HFF-Myc (cell line): ENCODE measurements at regions not wholly inside any gene's neighbourhood (a gene's known extent, or its start where the extent isn't known, plus 50 kb on each side); places are given as distances from the start of the nearest gene placed in this dataset.

Experiments used
- DNase-seq: peaks from one replicate; pipeline ENCODE4 v3.0.0-alpha.2; 2011; ENCODE audit warnings: low read depth; ENCODE audit errors: extremely low read depth
- H3K4me3 ChIP-seq: replicated peaks from 2 replicates; pipeline ENCODE4 v1.5.1; 2011; ENCODE audit warnings: low read depth, mild to moderate bottlenecking, control low read depth, low read length
- TF ChIP-seq, protein P1 (sequence below): IDR thresholded peaks from 2 replicates; pipeline ENCODE4 v1.5.1; 2012; ENCODE audit warnings: mild to moderate bottlenecking, low read depth, low read length, control low read depth; ENCODE audit errors: missing control alignments

DNA sequence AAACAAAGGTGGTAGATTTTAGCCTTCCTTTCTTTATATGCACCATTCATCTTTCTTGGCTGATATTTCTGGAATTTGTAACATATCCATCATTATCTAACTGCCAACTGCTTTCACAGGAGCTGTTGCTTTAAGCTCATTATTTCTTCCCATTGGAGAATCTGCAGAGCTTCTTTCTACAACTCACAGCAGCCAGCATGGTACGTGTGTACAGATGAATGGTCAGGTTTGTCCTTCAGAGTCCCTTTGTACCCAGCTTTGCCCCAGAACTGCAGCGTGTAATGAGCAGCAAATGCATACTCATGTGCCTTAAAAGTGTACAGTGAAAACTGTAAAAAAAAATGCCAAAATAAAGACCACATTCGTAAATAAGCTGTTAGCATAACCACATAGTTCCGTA lies 260.9 kb downstream of the FIGN start:
- no peak overlapping the region for H3K4me3 ChIP-seq
- TF ChIP-seq, protein P1, sequence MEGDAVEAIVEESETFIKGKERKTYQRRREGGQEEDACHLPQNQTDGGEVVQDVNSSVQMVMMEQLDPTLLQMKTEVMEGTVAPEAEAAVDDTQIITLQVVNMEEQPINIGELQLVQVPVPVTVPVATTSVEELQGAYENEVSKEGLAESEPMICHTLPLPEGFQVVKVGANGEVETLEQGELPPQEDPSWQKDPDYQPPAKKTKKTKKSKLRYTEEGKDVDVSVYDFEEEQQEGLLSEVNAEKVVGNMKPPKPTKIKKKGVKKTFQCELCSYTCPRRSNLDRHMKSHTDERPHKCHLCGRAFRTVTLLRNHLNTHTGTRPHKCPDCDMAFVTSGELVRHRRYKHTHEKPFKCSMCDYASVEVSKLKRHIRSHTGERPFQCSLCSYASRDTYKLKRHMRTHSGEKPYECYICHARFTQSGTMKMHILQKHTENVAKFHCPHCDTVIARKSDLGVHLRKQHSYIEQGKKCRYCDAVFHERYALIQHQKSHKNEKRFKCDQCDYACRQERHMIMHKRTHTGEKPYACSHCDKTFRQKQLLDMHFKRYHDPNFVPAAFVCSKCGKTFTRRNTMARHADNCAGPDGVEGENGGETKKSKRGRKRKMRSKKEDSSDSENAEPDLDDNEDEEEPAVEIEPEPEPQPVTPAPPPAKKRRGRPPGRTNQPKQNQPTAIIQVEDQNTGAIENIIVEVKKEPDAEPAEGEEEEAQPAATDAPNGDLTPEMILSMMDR, result no peak
- DNase-seq, result no peak

DNA sequence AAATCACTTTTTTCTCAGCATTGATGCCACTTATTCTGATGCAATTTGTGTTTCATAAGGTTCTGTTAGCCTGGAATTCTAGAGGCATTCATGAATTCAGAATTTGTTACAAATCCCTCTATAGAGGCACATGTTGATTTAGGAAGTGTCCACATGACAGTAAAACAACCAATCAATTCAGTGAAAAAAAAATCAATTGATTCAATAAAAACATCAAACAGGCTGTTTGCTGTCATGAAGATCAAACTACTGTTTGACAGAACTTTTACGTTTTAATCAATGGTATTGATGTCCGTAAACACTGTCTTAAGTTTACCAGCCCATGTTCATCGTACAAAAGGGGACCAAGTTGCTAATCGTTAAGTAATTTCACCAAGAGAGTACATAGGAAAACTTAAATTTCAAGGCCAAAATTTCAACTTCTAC lies 261.5 kb downstream of the FIGN start:
- no peak overlapping the region for H3K4me3 ChIP-seq
- TF ChIP-seq, protein P1, result no peak

DNA sequence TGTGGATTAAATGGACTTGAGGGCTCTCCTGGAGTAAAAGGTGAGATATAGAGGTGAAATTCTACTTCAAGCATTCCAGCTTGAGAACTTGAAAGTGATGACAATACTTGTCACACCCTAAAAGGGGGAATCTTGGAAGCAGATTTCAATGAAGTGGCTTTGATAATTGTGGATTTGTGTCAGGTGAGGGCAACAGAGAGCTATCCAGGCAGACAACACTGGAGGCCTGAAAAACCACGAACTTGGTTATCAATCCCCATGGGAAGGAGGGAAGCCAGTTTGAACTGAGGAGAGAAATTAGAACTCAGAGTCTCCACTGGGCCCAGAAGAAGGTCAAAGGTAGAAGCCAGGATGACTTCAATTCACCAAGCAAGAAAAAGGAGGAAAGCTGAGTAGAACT lies 263.9 kb downstream of the FIGN start:
- TF ChIP-seq, protein P1, result peak; percentile 16
- H3K4me3 ChIP-seq, result no peak overlapping the region
- DNase-seq, result no peak

More for the DNA sequence above, 261.5 kb downstream of the FIGN start:
- DNase-seq, result no peak

DNA sequence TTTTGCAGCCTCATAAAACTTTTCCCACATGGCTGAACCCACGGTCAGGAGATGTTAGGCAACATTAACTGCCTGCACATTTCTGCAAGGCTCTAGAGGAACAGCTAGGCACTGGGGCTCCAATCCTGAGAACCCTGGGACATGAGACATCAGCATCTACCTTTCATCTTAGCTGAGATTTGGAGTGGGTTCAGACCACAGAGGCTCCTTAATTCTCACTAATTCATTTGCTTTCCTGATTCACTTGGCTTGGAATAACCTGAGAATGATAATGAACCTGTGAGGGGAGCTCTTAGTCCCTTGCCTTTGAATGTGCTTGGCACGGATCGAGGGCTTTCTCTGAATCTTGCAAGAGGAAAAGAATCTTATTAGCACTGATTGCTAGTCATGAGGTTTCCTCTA lies 266.2 kb downstream of the FIGN start:
- DNase-seq, result no peak
- TF ChIP-seq, protein P1, result no peak
- no peak overlapping the region for H3K4me3 ChIP-seq

DNA sequence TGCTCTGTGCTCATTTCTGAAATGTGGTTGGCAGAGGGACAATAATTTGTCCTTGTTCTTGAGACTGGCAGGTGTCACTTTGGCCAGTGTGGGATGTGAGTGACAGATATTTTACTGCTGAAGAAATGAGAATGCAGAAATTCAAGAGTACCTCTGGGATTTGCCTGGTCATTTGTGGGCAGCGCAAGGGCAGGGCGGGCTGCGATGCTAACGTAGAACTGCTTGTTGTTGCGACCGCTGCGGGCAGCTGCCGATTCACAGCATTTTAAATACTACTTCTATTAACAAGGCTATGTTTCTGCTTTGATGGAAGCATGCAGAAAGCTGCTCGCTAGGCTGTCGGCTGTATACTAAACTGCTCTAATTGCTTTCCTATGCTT lies 268.6 kb downstream of the FIGN start:
- TF ChIP-seq, protein P1, result no peak
- DNase-seq, result no peak
- H3K4me3 ChIP-seq, result no peak overlapping the region

DNA sequence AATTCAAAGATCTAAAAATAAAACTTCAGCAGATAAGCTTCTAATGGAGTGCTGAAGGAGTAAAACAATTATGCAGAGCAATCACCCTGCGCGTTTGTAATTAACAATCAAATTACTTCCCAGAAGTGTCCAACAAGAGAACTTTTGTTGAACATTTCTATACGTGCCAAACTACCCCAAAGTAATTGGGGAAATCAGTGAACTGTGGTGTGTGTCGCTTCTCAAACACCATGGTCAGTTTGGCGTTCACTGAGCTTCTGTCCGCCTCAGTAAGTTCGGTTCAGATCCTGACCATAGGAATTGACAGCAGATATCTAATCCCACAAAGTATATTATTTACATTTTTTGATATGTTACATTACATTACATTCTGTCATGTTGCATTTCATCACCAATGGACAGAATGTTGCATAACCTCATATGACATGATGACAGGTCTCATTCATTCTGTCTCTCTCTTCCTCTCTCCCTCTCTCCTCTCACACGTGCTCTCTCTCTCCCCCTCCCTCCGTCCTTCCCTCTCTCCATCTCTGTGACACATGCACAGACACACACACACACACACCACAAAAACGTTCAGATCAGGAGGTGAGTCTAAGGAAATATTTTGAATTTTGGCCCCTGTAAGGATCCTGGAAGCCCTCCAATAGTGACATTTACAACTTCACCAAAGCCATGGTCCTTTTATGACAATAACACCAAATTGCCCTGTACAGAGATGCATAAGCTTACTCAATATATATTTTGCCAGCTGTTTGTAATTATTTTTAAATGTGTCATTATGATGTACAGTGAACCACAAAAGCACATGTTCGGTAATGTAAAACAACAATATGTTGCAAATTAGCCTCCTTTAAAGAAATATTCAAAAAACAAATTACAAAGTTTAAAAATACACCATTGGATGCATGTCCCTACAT lies 269.2 kb downstream of the FIGN start:
- peak; percentile 4 for DNase-seq
- TF ChIP-seq, protein P1, result no peak
- H3K4me3 ChIP-seq, result no peak overlapping the region
